T-cell (primary cell): ENCODE measurements at regions not wholly inside any gene's neighbourhood (a gene's known extent, or its start where the extent isn't known, plus 50 kb on each side); places are given as distances from the start of the nearest gene placed in this dataset.
"Not testable (repeated sequence)": the region's sequence is repeated elsewhere in the genome, so short reads cannot be mapped to it uniquely, and the experiment has no call there.

Experiments used
- ATAC-seq, 4 experiments: fragments of 200-7000 bp in 3 of 4; fragments of 150-1000 bp in 1 of 4; cut with Tn5 transposase; replicated peaks in 1 of 4; 1 replicate in 3 of 4; 2 replicates in 1 of 4; pipeline ENCODE4 v1.10.0; 2021; ENCODE audit warnings: moderate library complexity in 3 of 4, mild to moderate bottlenecking in 2 of 4, moderate number of reproducible peaks in 1 of 4
- CTCF ChIA-PET, 2 donors: fragments of 300-600 bp; sonication (Branson Sonifier 250); formaldehyde crosslinking; loops; one replicate each; lab custom pipeline; 2022; ENCODE audit warnings: antibody characterized with exemption in 2 of 2; lab: Charles Lee
- POLR2A ChIA-PET, 2 donors: fragments of 300-600 bp; sonication (Branson Sonifier 250); formaldehyde crosslinking; loops; one replicate each; lab custom pipeline; 2022; ENCODE audit warnings: antibody characterized with exemption in 2 of 2; lab: Charles Lee
- DNase-seq, 35 experiments: peaks; one replicate each; pipeline versions ENCODE4 v3.0.0 to v3.0.0-alpha.2; 2013 to 2023
- H3K27ac ChIP-seq: one replicate; pipeline ENCODE4 v1.5.1; 2013; ENCODE audit warnings: low read length
- H3K27me3 ChIP-seq, 2 experiments: replicated peaks in 1 of 2; 1 replicate in 1 of 2; 2 replicates in 1 of 2; pipeline versions ENCODE4 v1.6.1 to v1.7.0; 2013; ENCODE audit warnings: low read length in 1 of 2, mixed read lengths in 1 of 2; ENCODE audit not compliant: control insufficient read depth in 2 of 2, insufficient read depth in 2 of 2; ENCODE audit errors: extremely low read depth in 1 of 2
- H3K36me3 ChIP-seq, 2 donors: 1 replicate in 1 of 2; 2 replicates in 1 of 2; pipeline versions ENCODE4 v1.6.1 to v1.7.0; 2013; ENCODE audit warnings: low read length in 1 of 2; ENCODE audit not compliant: control insufficient read depth in 2 of 2, insufficient read depth in 1 of 2; ENCODE audit errors: extremely low read depth in 1 of 2
- H3K4me1 ChIP-seq, 2 experiments: 1 replicate in 1 of 2; 2 replicates in 1 of 2; pipeline versions ENCODE4 v1.6.1 to v1.7.0; 2013; ENCODE audit warnings: low read length in 2 of 2, mixed read lengths in 1 of 2; ENCODE audit not compliant: insufficient read depth in 2 of 2, control insufficient read depth in 1 of 2; ENCODE audit errors: extremely low read depth in 1 of 2
- H3K4me3 ChIP-seq, 2 donors: 1 replicate in 1 of 2; 2 replicates in 1 of 2; pipeline versions ENCODE4 v1.5.1 to v1.7.0; 2013; ENCODE audit warnings: mild to moderate bottlenecking in 2 of 2, low read length in 1 of 2, moderate library complexity in 1 of 2; ENCODE audit not compliant: control insufficient read depth in 1 of 2; ENCODE audit errors: extremely low read depth in 1 of 2
- H3K9me3 ChIP-seq: 2 replicates; pipeline ENCODE4 v1.7.0; 2013
- H3K27ac Mint-ChIP-seq, 2 donors: one replicate each; pipeline ENCODE4 v1.8.0; 2020 to 2021; ENCODE audit warnings: mild to moderate bottlenecking in 2 of 2, mixed read lengths in 2 of 2
- H3K27me3 Mint-ChIP-seq, 2 donors: one replicate each; pipeline ENCODE4 v1.8.0; 2021 to 2022; ENCODE audit warnings: mixed read lengths in 2 of 2
- H3K36me3 Mint-ChIP-seq: one replicate; pipeline ENCODE4 v1.8.0; 2021; ENCODE audit warnings: mixed read lengths
- H3K4me1 Mint-ChIP-seq, 3 donors: one replicate each; pipeline ENCODE4 v1.8.0; 2020 to 2022; ENCODE audit warnings: mixed read lengths in 3 of 3, mild to moderate bottlenecking in 1 of 3
- H3K4me3 Mint-ChIP-seq, 3 donors: one replicate each; pipeline ENCODE4 v1.8.0; 2020 to 2022; ENCODE audit warnings: mild to moderate bottlenecking in 3 of 3, mixed read lengths in 3 of 3, moderate library complexity in 3 of 3
- H3K9me3 Mint-ChIP-seq, 3 donors: one replicate each; pipeline ENCODE4 v1.8.0; 2020 to 2022; ENCODE audit warnings: mixed read lengths in 3 of 3
- WGBS: methylation state at CpG from one replicate; pipeline ENCODE4 v1.1.5; 2013; ENCODE audit warnings: missing lambda C conversion rate; ENCODE audit not compliant: insufficient coverage; 5-methylcytosine and 5-hydroxymethylcytosine counted together

GRCh38 chr5:90223756-90224155 is 185.8 kb downstream of the CETN3 start:
- Histone ChIP-seq H3K36me3 (no peaks in the 10 kb centered on the region), H3K4me1 (no peaks in the 10 kb centered on the region), H3K27me3 (no peaks in the 10 kb centered on the region), H3K4me3 (no peak overlapping the region), H3K27ac (no peak overlapping the region), H3K9me3 (no peaks in the 10 kb centered on the region)
- DNase-seq (no peak), ATAC-seq (no peak)
- H3K36me3 Mint-ChIP-seq, result no peaks in the 10 kb centered on the region
- 100% methylated on average over 1 of the region's 2 CpGs for WGBS
- ChIA-PET POLR2A (no interaction called here), CTCF (no interaction called here)
- no peak overlapping the region for H3K27ac Mint-ChIP-seq
- no peaks in the 10 kb centered on the region for H3K4me1 Mint-ChIP-seq
- no peak overlapping the region for H3K4me3 Mint-ChIP-seq
- H3K27me3 Mint-ChIP-seq, result peaks cover 0 to 8% of the 10 kb centered on the region in 2 donors
- peaks cover 0 to 3% (median 0%) of the 10 kb centered on the region in 3 donors for H3K9me3 Mint-ChIP-seq

- ChIA-PET CTCF (interaction anchor here in 1 of 2 donors (0.7 kb wide), 1 partner anchor 56 kb away, joined by 3 read pairs; no protein-coding TSS in a partner anchor), POLR2A (no interaction called here)
- Histone ChIP-seq H3K27ac (no peak overlapping the region), H3K9me3 (no peaks in the 10 kb centered on the region), H3K36me3 (no peaks in the 10 kb centered on the region), H3K4me1 (no peaks in the 10 kb centered on the region), H3K4me3 (no peak overlapping the region), H3K27me3 (no peaks in the 10 kb centered on the region)
- H3K27me3 Mint-ChIP-seq, result peaks cover 0 to 4% of the 10 kb centered on the region in 2 donors
- no peak overlapping the region for H3K27ac Mint-ChIP-seq
- no CpG with 5 or more reads among the region's 2 CpGs for WGBS
- H3K4me3 Mint-ChIP-seq, result no peak overlapping the region
- peaks cover 0 to 7% (median 3%) of the 10 kb centered on the region in 3 donors for H3K9me3 Mint-ChIP-seq
- no peak for DNase-seq
- no peaks in the 10 kb centered on the region for H3K36me3 Mint-ChIP-seq
- H3K4me1 Mint-ChIP-seq, result no peaks in the 10 kb centered on the region
- no peak for ATAC-seq
These were observed 187.6 kb downstream of the CETN3 start for GRCh38 chr5:90221951-90222350.

DNA sequence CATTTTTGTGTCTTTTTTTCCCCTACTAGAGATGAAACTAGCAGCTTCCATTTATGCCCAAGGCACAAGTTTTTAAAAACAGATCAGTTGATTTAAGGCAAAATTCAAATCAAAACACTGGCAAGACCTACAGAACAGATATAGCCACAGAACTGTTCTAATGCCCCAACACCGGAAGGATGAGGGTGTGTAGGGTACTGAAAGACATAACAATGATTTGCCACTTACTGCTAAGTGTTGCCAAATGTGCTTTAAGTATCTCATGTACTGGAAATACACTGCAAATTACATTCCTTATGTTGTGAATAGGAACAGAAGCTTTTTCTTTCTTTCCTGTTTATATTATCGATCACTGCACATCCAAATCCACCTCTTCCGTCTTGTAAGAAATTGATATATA is 189.0 kb downstream of the CETN3 start:
- no peaks in the 10 kb centered on the region for H3K36me3 ChIP-seq
- DNase-seq (no peak), ATAC-seq (no peak)
- Mint-ChIP-seq H3K9me3 (peaks cover 0 to 7% (median 3%) of the 10 kb centered on the region in 3 donors), H3K4me1 (no peaks in the 10 kb centered on the region), H3K36me3 (no peaks in the 10 kb centered on the region), H3K27me3 (peaks cover 0 to 4% of the 10 kb centered on the region in 2 donors), H3K4me3 (no peak overlapping the region), H3K27ac (no peak overlapping the region)
- H3K27ac ChIP-seq, result no peak overlapping the region
- H3K4me3 ChIP-seq, result no peak overlapping the region
- no CpG with 5 or more reads among the region's 3 CpGs for WGBS
- ChIA-PET CTCF (no interaction called here), POLR2A (no interaction called here)
- H3K9me3 ChIP-seq, result no peaks in the 10 kb centered on the region
- H3K4me1 ChIP-seq, result no peaks in the 10 kb centered on the region
- H3K27me3 ChIP-seq, result no peaks in the 10 kb centered on the region

GRCh38 chr5:90214991-90215390 is 194.6 kb downstream of the CETN3 start:
- DNase-seq (no peak), ATAC-seq (no peak)
- Histone ChIP-seq H3K27ac (no peak overlapping the region), H3K27me3 (no peaks in the 10 kb centered on the region), H3K36me3 (no peaks in the 10 kb centered on the region), H3K9me3 (no peaks in the 10 kb centered on the region), H3K4me3 (no peak overlapping the region), H3K4me1 (no peaks in the 10 kb centered on the region)
- ChIA-PET POLR2A (no interaction called here), CTCF (no interaction called here)
- H3K36me3 Mint-ChIP-seq, result no peaks in the 10 kb centered on the region
- H3K4me1 Mint-ChIP-seq, result no peaks in the 10 kb centered on the region
- no peaks in the 10 kb centered on the region for H3K27me3 Mint-ChIP-seq
- no peak overlapping the region for H3K4me3 Mint-ChIP-seq
- peaks cover 0 to 7% (median 3%) of the 10 kb centered on the region in 3 donors for H3K9me3 Mint-ChIP-seq
- H3K27ac Mint-ChIP-seq, result no peak overlapping the region

DNA sequence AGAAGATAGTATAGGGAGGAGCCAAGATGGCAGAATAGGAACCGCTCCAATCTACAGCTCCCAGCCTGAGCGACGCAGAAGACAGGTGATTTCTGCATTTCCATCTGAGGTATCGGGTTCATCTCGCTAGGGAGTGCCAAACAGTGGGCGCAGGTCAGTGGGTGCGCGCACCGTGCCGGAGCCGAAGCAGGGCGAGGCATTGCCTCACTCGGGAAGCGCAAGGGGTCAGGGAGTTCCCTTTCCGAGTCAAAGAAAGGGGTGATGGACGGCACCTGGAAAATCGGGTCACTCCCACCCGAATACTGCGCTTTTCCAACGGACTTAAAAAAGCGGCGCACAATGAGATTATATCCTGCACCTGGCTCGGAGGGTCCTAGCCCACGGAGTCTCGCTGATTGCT is 201.2 kb downstream of the CETN3 start:
- POLR2A ChIA-PET, H3K27ac Mint-ChIP-seq, DNase-seq, H3K27ac ChIP-seq, H3K4me1 Mint-ChIP-seq, H3K9me3 ChIP-seq, H3K9me3 Mint-ChIP-seq, H3K4me1 ChIP-seq, H3K27me3 Mint-ChIP-seq, H3K36me3 Mint-ChIP-seq, ATAC-seq, H3K36me3 ChIP-seq, H3K4me3 ChIP-seq, H3K27me3 ChIP-seq, CTCF ChIA-PET, H3K4me3 Mint-ChIP-seq: not testable (repeated sequence)
- 90% methylated on average over 13 of the region's 25 CpGs for WGBS

- Histone ChIP-seq H3K27ac (no peak overlapping the region), H3K4me1 (no peaks in the 10 kb centered on the region), H3K36me3 (no peaks in the 10 kb centered on the region), H3K27me3 (no peaks in the 10 kb centered on the region), H3K9me3 (no peaks in the 10 kb centered on the region), H3K4me3 (no peak overlapping the region)
- peaks cover 0 to 3% of the 10 kb centered on the region in 2 donors for H3K27me3 Mint-ChIP-seq
- no CpG with 5 or more reads among the region's 3 CpGs for WGBS
- H3K4me1 Mint-ChIP-seq, result no peaks in the 10 kb centered on the region
- ChIA-PET CTCF (no interaction called here), POLR2A (no interaction called here)
- no peak overlapping the region for H3K4me3 Mint-ChIP-seq
- ATAC-seq (no peak), DNase-seq (no peak)
- no peak overlapping the region for H3K27ac Mint-ChIP-seq
- H3K36me3 Mint-ChIP-seq, result no peaks in the 10 kb centered on the region
- H3K9me3 Mint-ChIP-seq, result peaks cover 0 to 10% (median 10%) of the 10 kb centered on the region in 3 donors
These were observed 207.6 kb downstream of the CETN3 start for GRCh38 chr5:90201923-90202322.

DNA sequence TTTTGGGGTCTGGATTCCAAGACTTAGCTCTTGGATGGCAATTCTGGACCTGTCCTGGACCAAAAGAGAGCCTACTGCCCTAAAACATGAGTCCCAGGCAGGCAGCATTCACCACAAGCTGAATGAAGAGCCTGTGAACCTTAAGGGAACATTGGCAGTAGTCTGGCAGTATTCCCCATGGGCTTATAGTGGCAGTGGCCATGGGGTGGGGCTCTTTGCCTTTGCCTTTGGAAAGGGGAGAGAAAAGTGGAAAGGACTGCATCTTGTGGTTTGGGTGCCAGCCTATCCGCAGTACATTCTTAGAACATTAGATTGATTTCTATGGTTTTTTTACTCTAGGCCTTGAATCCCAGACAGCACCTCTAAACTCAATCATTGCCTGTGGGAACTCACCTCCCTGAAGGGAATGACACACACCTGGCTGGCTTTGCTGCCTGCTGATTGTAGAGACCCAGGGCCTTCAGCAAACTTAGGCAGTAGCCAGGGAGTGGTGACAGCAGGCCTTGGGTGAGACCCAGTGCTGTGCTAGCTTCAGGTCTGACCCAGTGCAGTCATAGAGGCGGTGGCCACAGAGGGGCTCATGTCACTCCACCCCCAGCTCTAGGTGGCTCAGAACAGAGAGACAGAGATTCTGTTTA is 216.3 kb downstream of the CETN3 start:
- H3K27me3 ChIP-seq, result no peaks in the 10 kb centered on the region
- CTCF ChIA-PET, result no interaction called here
- peaks cover 1 to 6% of the 10 kb centered on the region in 2 donors for H3K27me3 Mint-ChIP-seq
- H3K36me3 Mint-ChIP-seq, result no peaks in the 10 kb centered on the region
- H3K4me1 ChIP-seq, result no peaks in the 10 kb centered on the region
- H3K4me3 Mint-ChIP-seq, result no peak overlapping the region
- POLR2A ChIA-PET, result no interaction called here
- WGBS, result 100% methylated on average over 1 of the region's 2 CpGs
- no peaks in the 10 kb centered on the region for H3K9me3 ChIP-seq
- no peaks in the 10 kb centered on the region for H3K4me1 Mint-ChIP-seq
- H3K9me3 Mint-ChIP-seq, result peaks cover 0 to 5% (median 0%) of the 10 kb centered on the region in 3 donors
- no peak for ATAC-seq
- DNase-seq, result no peak
- H3K27ac Mint-ChIP-seq, result no peak overlapping the region
- H3K36me3 ChIP-seq, result no peaks in the 10 kb centered on the region
- H3K4me3 ChIP-seq, result no peak overlapping the region
- H3K27ac ChIP-seq, result no peak overlapping the region
